ENCODE measurements at regions not wholly inside any gene's neighbourhood (a gene's known extent, or its start where the extent isn't known, plus 50 kb on each side); places are given as distances from the start of the nearest gene placed in this dataset.
A peak's percentile ranks its signal among the peaks of the same experiment; 100 is the strongest.
"Not testable (repeated sequence)": the region's sequence is repeated elsewhere in the genome, so short reads cannot be mapped to it uniquely, and the experiment has no call there.

DNA sequence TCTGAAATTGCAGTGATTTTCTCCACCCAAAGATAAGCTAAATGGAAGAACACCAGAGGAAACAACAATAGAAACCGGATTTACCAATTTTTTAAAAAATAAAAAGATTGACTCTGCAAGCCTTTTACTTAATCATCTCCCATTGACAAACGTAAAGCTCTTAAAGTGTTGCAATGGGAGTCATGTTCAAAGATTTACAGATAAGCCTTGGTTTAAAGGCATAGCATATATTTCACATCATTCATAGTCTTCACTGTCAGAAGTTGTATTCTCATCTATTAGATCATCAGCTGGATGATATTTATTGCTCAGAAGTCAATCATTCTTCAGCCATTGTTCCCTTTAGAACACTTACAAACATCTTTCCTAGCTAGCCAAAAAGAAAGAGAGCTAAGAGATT, 397.6 kb downstream of the GBE1 start:
- DNase-seq, result no peak

DNA sequence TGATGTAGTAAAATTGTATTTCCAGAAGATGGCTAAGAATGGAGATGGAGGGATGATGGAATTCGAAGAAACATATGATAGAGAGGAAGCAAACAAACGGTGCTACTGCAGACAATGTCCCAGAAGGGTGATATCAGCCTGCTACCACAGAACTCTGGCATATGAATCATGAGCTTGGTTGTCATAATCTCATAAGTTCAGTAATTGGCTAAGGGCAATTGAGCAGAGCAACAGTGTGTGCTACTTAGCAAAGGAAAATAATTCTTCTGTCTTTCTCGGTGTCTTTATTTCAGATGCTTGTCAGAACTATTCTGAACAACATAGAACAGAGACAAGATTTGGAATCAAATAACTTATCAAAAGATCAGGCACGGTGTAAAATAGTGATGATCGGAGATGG, 407.3 kb downstream of the GBE1 start:
- no peak for DNase-seq

DNA sequence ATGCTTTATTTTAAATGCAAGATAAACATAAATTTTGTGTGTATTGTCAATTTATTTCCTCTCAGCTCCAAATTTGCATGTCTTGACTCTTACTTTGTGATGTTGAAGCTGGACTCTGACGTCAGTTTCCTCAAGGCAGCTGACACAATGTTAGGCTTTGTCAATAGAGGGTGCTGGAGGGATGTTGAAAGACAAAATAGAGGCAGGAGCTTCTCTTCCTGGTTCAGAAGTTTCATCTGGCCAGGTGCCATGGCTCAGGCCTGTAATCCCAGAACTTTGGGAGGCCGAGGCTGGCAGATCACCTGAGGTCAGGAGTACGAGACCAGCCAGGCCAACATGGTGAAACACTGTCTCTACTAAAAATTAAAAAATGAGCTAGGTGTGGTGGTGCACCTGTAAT, 408.6 kb downstream of the GBE1 start:
- no peak for DNase-seq

DNA sequence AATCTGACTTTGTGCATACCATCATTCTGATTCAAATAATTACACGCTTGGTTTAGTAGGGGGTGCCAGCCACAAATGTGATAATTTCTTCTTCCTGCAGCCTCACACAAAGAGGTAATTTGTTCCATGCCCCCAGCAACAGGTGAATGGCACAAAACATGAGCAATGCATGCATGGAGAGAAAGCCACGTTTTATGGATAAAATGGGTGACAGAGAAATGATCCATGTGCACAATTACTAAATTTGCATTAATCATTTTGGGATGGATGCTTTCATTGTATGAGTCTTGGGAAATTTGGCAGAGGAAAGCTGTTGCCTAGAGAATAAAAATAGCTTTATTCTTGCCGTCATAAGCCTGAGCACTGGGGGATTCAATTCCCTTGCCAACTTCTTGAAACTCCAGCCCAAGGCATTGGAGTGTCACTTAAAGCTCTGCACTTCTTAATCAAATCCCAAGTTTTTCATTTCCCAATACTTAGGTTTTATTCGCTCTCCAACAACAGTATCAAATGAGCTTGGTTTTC, 411.6 kb downstream of the GBE1 start:
- DNase-seq, result no peak

DNA sequence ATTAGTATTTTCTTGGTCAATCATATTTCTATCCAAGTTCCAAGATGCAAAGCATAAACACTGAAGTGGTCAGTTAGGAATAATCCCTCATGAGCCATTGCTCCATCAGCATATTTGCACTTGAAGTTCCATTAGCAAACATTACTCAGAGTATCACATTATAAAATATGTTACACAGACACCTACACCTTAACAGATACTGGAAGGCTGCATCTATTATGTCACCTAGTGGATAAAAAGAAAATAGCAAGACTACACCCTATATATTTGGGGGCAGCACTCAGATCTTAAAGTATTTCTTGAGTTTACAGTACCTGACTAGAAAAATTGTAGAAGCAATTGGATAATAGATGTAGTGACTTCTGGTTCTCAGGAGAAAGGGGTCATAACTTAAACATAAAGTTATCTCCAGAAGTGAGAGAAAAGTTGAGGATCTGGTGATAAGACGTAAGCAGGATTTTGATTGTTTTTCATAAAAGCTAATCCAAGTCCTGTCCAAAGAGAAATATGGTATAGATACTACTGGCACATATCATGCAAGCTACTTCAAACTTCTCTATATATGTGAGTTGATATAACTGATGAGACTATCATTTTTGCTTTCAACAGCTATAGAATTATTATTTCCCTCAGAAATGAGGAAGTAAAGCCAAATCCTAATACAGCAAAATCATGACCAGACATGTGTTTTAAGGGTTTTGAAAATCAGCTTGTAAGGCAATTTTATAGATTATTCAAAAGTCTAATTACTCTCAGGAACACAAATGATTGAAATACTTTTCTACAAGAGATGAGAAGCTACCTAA, 422.2 kb downstream of the GBE1 start:
- DNase-seq, result peak in 1 of 2 experiments; percentile 17

DNA sequence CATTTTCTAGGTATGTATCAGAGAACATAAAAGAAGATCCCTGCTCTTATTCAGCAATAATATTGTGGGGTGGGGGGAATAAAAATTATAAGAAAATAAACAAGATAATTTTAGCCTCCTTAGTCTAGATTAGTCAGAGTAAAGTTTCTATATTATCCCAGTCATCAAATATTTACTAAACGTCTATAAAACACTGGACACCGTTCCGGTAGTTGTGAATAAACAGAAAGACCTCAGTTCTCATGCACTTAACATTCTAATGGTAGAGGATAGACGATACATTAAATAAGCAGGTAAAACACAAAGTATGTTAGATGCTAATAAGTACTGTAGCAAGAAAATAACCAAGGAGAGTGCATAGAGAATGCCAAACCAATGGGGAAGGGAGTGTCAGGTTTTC, 425.0 kb downstream of the GBE1 start:
- DNase-seq, result no peak

DNA sequence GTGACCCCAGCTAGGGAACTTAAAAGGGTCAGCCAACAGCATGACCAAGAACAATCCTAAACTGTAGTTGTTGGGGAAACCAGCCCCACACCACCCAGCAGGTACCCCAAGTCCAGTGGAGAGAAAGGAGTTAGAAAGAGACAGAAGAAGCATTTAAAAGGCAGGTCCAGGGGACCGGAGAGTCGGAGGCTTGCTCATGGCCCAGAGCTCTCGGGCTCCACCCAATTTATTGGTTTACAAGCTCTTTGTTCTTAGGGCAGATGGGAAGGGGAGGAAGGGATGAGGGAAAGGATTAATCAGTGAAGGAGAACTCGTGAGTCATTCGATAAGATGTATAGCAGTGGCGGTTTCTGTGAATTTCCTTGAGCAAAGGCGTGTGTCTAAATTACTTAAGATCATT, 431.6 kb downstream of the GBE1 start:
- DNase-seq, result not testable (repeated sequence)

DNA sequence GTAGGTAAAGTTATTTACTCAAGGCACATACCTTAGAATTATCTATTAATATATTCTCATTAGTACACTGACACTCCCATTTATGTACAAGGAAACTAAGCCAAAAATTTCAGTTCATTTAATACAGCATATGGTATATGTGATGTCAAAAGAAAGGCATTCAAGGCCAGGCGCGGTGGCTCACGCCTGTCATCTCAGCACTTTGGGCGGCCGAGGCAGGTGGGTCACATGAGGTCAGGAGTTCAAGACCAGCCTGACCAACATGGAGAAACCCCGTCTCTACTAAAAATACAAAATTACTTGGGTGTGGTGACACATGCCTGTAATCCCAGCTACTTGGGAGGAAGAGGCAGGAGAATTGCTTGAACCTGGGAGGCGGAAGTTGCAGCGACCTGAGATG, 435.2 kb downstream of the GBE1 start:
- DNase-seq, result no peak

DNA sequence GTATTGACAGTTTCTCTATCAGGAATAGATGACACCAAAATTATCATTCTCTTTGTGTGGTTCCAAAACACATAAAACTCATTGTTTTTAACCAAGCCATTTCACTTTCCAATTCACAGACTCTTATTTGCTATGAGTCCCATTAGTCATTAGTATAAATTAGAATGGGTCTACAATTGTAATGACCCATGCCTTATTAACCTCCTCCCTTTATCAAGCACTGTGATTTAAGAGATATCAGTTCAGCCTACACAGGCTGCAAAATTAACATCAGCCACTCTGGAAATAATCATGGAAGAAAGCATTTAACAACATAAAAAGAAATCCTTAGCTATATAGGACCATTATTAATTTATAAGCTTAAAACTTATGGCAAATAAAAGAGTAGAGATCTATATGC, 440.6 kb downstream of the GBE1 start:
- no peak for DNase-seq

DNA sequence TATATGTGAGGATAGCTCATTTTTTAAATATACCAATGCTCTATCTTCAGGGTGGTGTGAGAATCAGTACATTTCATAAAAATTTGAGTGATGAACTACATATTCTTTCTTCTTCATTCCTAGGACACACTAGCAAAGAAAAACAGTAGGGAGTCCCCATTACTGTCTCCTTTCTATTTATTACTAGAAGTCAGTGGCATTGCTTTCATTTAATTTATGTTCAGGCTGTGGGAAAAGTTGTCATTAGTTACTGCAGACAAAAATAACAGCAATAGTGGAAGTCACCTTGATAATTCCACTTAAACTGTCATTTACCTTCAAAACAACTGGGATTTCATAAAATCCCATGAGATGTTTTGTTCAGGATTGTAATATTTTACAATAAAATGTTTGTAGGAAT, 446.4 kb downstream of the GBE1 start:
- no peak for DNase-seq

DNA sequence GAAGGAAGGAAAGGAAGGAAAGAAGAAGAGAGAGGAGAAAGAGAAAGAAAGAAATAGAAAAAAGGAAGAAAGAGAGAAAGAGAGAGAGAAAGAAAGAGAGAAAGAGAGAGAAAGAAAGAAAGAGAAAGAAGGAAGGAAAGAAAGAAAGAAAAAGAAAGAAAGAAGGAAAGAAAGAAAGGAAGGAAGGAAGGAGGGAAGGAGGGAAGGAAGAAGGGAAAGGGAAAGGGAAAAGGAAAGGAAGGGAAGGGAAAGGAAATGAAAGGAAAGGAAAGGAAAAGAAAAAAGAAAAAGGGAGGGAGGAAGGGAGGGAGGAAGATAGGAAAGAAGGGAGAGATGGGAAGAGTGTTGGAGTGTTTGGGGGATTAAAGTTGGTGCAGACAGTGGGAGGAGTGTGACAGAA, 450.1 kb downstream of the GBE1 start:
- DNase-seq, result no peak

DNA sequence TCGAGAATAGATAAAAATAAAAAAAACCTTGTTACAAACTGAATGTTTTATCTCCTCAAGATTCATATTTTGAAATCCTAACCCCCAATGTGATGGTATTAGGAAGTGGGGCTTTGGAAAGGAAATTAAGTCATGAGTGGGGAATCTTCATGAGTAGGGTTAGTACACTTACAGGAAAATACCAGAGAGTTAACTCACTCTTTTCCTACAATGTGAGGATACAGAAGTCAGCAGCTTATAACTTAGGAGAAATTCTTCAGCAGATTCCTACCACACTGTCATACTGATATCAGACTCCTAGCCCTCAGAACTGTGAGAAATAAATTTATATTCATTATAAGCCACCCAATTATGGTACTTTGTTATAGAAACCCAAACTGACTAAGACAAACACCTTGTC, 453.1 kb downstream of the GBE1 start:
- DNase-seq, result no peak

DNA sequence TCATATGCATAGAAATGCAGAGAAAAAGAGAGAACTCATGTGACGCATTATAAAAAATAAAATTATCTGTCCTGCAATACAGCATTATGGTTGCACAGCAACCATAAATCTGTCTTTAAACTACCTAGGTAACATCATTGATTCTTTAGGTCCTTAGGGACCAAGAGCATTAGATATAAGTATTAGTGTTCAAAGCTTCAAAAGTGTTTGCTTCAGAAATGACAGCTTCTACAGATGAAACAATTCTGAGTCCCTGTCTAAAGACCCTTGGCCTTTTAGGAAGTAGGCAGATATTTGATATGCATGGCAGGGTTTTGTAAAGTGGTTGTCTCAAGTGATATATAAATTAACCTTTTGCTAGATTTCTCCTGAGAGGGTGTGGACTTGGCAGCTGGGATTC, 454.2 kb downstream of the GBE1 start:
- no peak for DNase-seq

DNA sequence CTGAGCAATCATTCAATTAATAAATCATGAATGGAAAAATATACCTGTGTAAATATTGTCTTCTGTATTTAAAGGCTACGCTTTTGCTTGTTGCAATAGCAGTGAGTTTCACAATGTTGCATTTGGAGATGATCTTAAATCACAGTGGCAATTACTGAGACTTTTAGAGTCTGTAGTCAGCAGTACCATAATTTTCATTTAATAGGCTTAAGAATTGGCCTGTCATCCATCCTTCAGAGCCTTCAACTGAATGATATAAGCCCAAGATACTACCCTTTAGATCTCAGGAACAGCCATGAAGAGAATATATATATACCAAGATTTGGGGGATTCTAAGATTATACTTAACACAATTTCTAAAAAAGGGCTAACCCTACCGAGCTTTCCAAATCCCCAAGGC, 458.1 kb downstream of the GBE1 start:
- no peak for DNase-seq

DNA sequence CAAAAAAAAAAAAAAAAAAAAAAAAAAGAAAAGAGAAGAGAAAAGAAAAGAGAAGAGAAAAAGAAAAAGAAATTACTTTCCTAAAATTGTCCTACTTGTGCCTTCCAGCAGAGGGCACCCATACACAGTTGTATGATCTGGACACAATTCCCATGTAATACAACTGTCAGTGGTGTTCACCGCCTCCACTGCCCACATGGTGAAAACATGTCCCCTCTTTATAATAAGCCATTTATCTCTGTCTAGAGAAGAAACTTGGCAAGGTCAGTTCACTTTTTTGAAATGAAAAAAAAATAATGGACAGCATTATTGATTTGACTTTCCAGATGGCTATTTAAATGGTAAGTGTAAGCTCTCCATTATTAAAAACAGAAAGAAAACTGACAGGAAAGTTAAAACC, 459.4 kb downstream of the GBE1 start:
- peak in 1 of 2 experiments; percentile 12 for DNase-seq

DNA sequence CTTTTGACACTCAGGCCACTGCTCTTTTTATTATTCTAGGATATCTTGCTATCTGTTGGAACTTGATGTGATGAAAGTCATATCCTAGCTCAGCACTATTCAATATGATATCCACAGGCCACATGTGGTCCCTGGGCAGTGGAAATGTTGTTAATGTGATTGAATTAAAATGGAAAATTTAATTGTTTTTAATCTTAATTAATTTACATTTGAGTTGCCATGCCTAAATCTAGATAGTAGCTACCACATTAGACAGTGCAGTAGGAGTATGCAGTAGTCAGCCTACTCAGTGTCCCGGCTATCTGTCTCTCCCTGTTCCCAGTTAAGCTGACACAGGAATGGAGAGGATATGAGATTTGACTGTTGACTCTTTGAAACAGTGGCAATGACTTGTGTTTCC, 460.2 kb downstream of the GBE1 start:
- no peak for DNase-seq

DNA sequence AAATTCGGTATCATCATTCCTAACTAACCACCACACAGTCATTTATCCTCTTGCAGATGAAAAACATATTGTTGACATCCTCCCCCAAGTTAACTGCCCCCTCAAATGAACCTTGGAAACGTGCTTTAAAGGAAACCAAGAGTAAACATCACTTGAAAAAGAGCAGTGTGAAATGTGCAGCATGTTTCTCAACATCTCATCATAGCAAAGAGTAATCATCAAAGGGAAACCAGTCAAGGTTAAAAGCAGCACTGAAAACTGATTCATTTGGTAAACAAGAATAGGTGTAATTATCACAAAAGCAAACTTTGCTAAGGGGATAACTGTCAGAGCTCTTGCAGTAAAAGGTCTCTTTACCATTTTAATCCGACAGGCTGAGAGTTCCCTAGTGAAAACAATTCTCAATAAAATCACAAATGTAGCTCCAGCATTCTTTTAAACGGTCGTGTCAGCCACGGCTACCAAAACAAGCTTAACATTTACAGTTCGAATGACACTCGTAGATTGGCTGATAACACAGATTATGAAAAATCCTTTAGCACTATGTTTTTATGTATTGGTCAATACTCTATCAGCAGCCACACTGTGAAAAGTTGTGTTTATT, 461.0 kb downstream of the GBE1 start:
- DNase-seq, result no peak

DNA sequence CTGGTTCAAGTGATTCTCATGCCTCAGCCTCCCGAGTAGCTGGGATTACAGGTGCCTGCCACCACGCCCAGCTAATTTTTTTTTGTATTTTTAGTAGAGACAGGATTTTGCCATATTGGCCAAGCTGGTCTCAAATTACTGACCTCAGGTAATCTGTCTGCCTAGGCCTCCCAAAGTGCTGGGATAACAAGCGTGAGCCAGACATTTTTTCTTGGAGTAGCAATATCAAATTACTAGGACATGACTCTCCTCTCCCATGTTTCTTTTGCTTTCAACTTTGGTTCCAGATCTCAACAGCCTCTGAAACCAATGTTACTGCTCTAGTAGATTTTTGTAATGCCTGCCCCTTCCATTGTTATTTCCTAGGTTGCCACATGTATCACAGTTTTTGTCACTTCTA, 462.0 kb downstream of the GBE1 start:
- no peak for DNase-seq

DNA sequence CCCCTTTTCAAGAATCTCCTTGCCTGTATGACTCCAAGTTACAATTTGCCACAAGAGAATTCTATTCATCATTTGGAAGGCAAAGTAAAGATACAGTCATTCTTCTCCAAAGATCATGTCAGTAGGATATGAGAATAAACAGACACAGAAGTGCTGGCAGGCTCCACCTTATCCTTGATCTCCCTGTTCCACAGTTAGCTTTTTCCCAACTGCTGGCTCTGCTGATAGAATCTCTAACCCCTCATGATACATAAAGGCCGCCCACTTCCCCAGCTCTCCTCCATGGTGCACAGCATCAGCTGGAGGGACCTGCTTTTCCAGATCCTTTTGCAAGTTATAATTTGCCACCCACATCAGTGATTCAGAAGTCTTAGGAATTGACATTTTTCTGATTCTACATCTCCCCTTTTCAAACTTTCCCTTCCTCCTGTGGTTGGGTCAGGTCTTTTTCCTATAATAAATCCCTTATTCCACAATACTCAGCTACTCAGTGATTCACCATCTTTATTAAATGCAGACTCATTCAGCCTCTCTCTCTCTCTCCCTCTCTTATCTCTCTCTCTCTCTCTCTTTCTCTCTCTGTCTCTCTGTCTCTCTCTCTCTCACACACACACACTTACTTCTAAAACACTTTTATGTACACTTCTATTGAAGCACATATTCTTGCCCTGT, 465.4 kb downstream of the GBE1 start:
- DNase-seq, result no peak

DNA sequence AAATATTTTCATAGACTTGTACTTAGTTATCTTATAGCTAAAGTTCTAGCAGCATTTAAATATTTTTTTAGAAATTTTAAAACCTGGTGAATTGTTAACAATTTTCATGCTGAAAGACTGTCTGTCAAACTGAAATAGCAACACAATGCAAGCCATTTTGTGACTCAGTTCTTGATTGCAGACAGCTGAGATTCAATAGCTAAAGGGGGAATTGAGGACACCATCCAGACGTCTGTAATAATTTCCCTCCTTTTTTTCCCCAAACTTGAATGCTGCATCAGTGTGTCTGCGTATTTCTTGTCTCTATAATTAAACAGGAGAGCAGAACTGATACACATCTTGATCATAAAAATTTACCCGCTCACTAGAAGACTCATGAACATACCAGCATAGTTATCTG, 468.3 kb downstream of the GBE1 start:
- no peak for DNase-seq

DNA sequence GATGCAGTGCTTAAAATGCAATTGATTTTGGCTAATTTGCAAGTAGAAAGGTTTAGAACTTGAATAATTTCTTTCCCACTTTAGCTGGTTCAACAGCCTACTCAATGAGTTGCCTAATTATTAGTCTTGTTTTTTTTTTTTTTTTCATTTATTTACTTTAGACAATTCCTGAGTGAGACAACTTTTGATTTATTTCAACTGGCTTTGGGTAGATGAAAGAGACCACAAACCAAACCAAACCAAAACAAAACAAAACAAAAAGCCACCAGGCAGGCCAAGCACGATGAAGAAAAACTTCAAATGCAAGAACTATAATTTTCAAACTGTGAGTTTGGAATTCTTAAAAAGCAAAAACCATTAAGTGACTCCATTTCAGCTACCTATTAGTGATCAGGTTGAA, 469.9 kb downstream of the GBE1 start:
- DNase-seq, result no peak

DNA sequence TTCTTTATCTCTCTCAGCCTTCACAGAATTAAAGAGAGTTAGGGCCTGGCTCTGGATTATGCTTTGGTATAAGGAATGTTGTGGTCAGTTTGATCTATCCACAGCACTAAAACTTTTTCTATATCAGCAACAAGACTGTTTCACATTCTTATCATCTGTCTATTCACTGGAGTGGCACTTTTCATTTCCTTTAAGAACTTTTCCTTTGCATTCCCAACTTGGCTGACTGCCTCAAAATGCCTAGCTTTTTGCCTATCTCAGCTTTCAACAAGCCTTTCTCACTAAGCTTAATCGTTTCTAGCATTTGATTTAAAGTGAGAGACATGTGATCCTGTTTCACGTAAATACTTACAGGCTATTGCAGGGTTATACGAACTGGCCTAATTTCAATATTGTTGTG, 471.8 kb downstream of the GBE1 start:
- DNase-seq, result no peak

DNA sequence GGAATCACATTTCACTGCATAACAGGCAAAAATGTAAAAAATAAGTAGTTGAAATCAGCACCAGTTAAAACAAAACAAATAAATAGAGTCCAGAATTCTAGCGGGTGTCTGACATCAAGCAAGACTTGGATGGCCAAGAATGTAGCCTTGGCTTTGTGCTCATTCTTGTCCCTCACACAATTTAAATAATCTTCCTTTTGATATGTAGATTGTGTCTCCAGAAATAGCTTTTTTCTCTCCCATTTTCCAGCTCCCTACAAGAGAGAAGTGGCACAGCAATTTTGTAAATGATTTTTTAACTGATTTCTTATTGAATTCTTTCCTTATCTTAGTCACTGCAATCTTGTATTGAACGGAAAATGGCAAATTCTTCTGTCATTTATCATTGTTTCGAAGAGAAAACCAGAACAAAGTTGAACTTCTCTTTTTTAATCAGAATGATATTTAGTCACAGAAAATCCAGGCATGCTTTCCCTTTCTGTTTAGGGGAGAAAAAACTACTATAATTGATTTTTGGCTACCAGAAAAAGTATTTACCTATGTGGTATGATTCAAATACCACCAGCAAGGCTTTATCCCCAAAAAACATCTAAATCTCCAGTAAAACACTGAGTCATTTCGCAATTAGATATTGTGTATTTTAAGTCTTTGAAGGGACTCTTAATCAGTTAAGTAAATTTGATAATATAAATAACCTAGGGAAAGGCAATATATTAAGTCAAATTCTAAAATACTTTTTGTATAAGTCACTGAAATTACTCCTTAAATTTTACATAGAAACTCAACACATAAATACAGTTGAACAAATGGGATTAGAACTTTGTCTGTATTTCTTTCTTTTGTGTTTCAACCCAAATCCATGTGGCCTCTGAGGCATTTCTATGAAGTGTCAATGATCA, 481.7 kb downstream of the GBE1 start:
- no peak for DNase-seq
